Stimulated activated naive CD8-positive, alpha-beta T cell treated with anti-CD3 and anti-CD28 coated beads, Interleukin-15, Interleukin-2, amounts not matched to agents 100 ng/mL and 50 ng/mL, for 24 hours (primary cell): ENCODE measurements at regions not wholly inside any gene's neighbourhood (a gene's known extent, or its start where the extent isn't known, plus 50 kb on each side); places are given as distances from the start of the nearest gene placed in this dataset.
A peak's percentile ranks its signal among the peaks of the same experiment; 100 is the strongest.

Experiments
- H3K27ac Mint-ChIP-seq: one replicate; pipeline ENCODE4 v1.8.0; 2021; ENCODE audit warnings: mild to moderate bottlenecking, mixed read lengths
- H3K27me3 Mint-ChIP-seq: one replicate; pipeline ENCODE4 v1.8.0; 2021; ENCODE audit warnings: mixed read lengths
- H3K36me3 Mint-ChIP-seq: one replicate; pipeline ENCODE4 v1.8.0; 2021; ENCODE audit warnings: low read depth, mixed read lengths
- H3K4me1 Mint-ChIP-seq: one replicate; pipeline ENCODE4 v1.8.0; 2021; ENCODE audit warnings: low read depth, mixed read lengths
- H3K4me3 Mint-ChIP-seq: one replicate; pipeline ENCODE4 v1.8.0; 2021; ENCODE audit warnings: mild to moderate bottlenecking, mixed read lengths
- H3K9me3 Mint-ChIP-seq: one replicate; pipeline ENCODE4 v1.8.0; 2021; ENCODE audit warnings: mixed read lengths

- no peaks in the 10 kb centered on the region for H3K4me1 Mint-ChIP-seq
- H3K27me3 Mint-ChIP-seq: no peaks in the 10 kb centered on the region
- H3K36me3 Mint-ChIP-seq: no peaks in the 10 kb centered on the region
- no peak overlapping the region for H3K27ac Mint-ChIP-seq
- peaks cover 4% of the 10 kb centered on the region for H3K9me3 Mint-ChIP-seq
- no peak overlapping the region for H3K4me3 Mint-ChIP-seq
Observed at GRCh38 chr16:65621640-65622039, 499.8 kb upstream of the CDH11 start.

DNA sequence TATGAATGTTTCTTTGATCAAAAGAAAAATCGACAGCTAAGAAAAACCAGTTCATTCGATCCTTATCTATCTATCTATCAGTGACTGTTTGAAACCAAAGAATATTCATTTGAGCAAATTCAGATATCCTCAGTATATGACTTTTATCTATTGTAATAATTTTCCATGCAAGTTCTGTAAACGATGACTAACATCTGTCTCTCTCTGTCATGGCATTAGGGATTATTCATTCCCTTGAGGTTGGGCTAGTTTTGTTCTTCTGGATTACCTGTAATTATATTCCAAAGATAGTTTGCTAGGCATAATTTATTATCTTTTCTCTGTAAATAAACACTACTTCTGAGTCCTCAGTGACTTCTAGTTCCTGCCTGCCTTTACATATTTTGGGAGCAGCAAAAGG lies 497.7 kb upstream of the CDH11 start:
- no peaks in the 10 kb centered on the region for H3K4me1 Mint-ChIP-seq
- H3K27ac Mint-ChIP-seq: no peak overlapping the region
- H3K36me3 Mint-ChIP-seq: no peaks in the 10 kb centered on the region
- no peaks in the 10 kb centered on the region for H3K27me3 Mint-ChIP-seq
- H3K9me3 Mint-ChIP-seq: peaks cover 4% of the 10 kb centered on the region
- H3K4me3 Mint-ChIP-seq: no peak overlapping the region

DNA sequence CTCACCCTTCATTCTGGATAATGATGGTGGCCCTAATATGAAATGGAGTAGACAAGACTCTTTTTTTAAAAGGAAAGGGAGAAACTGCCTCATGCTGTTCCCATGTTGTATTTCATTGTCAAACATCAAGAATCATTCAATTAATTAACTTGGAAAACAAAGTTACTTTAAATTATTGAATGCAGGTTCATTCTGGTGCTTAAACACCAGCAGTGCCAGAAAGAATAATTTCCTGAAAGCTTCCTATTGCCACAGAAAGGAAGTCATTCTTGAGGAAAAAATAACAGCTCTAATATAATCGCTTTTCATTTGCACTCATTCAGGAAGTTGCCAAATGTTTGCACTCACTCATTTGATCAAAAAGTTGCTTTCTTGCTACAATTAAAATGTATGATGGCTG lies 497.1 kb upstream of the CDH11 start:
- H3K36me3 Mint-ChIP-seq: no peaks in the 10 kb centered on the region
- no peaks in the 10 kb centered on the region for H3K27me3 Mint-ChIP-seq
- no peak overlapping the region for H3K4me3 Mint-ChIP-seq
- H3K27ac Mint-ChIP-seq: no peak overlapping the region
- peaks cover 4% of the 10 kb centered on the region for H3K9me3 Mint-ChIP-seq
- no peaks in the 10 kb centered on the region for H3K4me1 Mint-ChIP-seq

GRCh38 chr16:65618333-65618732 lies 496.5 kb upstream of the CDH11 start:
- no peaks in the 10 kb centered on the region for H3K36me3 Mint-ChIP-seq

GRCh38 chr16:65617421-65617820 lies 495.6 kb upstream of the CDH11 start:
- Mint-ChIP-seq H3K4me3 (no peak overlapping the region), H3K27me3 (no peaks in the 10 kb centered on the region), H3K27ac (no peak overlapping the region), H3K4me1 (no peaks in the 10 kb centered on the region), H3K9me3 (peaks cover 8% of the 10 kb centered on the region), H3K36me3 (no peaks in the 10 kb centered on the region)

More at GRCh38 chr16:65618333-65618732, 496.5 kb upstream of the CDH11 start:
- no peak overlapping the region for H3K27ac Mint-ChIP-seq
- H3K9me3 Mint-ChIP-seq: peaks cover 6% of the 10 kb centered on the region
- H3K4me1 Mint-ChIP-seq: no peaks in the 10 kb centered on the region
- H3K27me3 Mint-ChIP-seq: no peaks in the 10 kb centered on the region
- H3K4me3 Mint-ChIP-seq: no peak overlapping the region

GRCh38 chr16:65608455-65608854 lies 486.6 kb upstream of the CDH11 start:
- no peak overlapping the region for H3K27ac Mint-ChIP-seq
- H3K36me3 Mint-ChIP-seq: no peaks in the 10 kb centered on the region
- no peaks in the 10 kb centered on the region for H3K27me3 Mint-ChIP-seq
- H3K4me1 Mint-ChIP-seq: no peaks in the 10 kb centered on the region
- H3K4me3 Mint-ChIP-seq: no peak overlapping the region
- peaks cover 3% of the 10 kb centered on the region for H3K9me3 Mint-ChIP-seq

- H3K36me3 Mint-ChIP-seq: no peaks in the 10 kb centered on the region
- no peak overlapping the region for H3K27ac Mint-ChIP-seq
- no peaks in the 10 kb centered on the region for H3K4me1 Mint-ChIP-seq
- no peaks in the 10 kb centered on the region for H3K9me3 Mint-ChIP-seq
- H3K4me3 Mint-ChIP-seq: no peak overlapping the region
- H3K27me3 Mint-ChIP-seq: no peaks in the 10 kb centered on the region
Observed at GRCh38 chr16:65604771-65605170, 482.9 kb upstream of the CDH11 start.

DNA sequence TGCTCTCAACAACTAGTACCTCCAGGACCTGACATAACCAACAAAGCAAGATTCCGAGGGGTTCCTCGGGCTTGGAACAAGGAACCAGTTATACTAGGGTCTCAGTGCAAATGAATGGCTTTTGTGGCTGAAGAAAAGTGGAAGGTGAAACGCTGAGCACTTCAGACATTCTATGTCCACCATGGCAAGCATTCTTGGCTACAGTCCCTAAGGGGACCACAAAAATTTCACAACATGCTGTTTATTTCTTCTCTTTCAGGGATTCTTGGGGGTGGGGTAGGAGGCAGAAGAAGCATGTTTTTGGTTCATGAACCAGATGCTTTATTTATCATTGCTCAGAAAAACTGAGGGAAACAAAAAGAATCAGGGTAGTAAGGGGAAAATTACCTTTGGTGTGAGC lies 479.9 kb upstream of the CDH11 start:
- H3K4me3 Mint-ChIP-seq: no peak overlapping the region

DNA sequence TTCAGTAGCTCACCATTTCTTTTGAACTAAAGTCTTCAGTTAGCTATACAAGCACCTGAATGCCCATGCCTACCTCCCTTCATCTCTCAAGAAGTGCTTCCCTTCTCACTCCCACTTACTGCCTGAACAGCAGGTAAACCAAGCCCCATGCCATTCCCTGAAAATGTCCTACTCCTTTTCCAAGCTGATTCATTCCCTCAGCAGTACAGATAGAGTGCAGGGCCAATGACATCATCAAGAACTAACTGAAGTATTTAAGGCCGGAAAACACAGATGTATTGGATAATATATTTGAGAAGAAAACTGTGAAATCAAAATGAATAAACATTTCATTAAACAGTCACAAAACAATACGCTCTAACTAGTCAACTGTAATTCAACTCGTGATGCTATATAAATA lies 478.8 kb upstream of the CDH11 start:
- no peaks in the 10 kb centered on the region for H3K36me3 Mint-ChIP-seq
- H3K4me1 Mint-ChIP-seq: no peaks in the 10 kb centered on the region
- H3K4me3 Mint-ChIP-seq: no peak overlapping the region
- no peak overlapping the region for H3K27ac Mint-ChIP-seq
- peaks cover 8% of the 10 kb centered on the region for H3K9me3 Mint-ChIP-seq
- no peaks in the 10 kb centered on the region for H3K27me3 Mint-ChIP-seq

More for the DNA sequence above, 479.9 kb upstream of the CDH11 start:
- H3K36me3 Mint-ChIP-seq: no peaks in the 10 kb centered on the region
- H3K4me1 Mint-ChIP-seq: no peaks in the 10 kb centered on the region
- no peak overlapping the region for H3K27ac Mint-ChIP-seq
- peaks cover 6% of the 10 kb centered on the region for H3K9me3 Mint-ChIP-seq
- H3K27me3 Mint-ChIP-seq: no peaks in the 10 kb centered on the region

GRCh38 chr16:65600046-65600445 lies 478.2 kb upstream of the CDH11 start:
- no peak overlapping the region for H3K27ac Mint-ChIP-seq
- H3K4me3 Mint-ChIP-seq: no peak overlapping the region
- peaks cover 8% of the 10 kb centered on the region for H3K9me3 Mint-ChIP-seq
- no peaks in the 10 kb centered on the region for H3K4me1 Mint-ChIP-seq
- H3K27me3 Mint-ChIP-seq: no peaks in the 10 kb centered on the region
- H3K36me3 Mint-ChIP-seq: no peaks in the 10 kb centered on the region

- no peak overlapping the region for H3K4me3 Mint-ChIP-seq
- H3K27me3 Mint-ChIP-seq: no peaks in the 10 kb centered on the region
- no peaks in the 10 kb centered on the region for H3K36me3 Mint-ChIP-seq
- H3K4me1 Mint-ChIP-seq: no peaks in the 10 kb centered on the region
- H3K27ac Mint-ChIP-seq: no peak overlapping the region
- H3K9me3 Mint-ChIP-seq: peaks cover 12% of the 10 kb centered on the region
Observed at GRCh38 chr16:65598621-65599020, 476.8 kb upstream of the CDH11 start.

- H3K9me3 Mint-ChIP-seq: peaks cover 3% of the 10 kb centered on the region
- no peaks in the 10 kb centered on the region for H3K27me3 Mint-ChIP-seq
- H3K27ac Mint-ChIP-seq: no peak overlapping the region
- no peaks in the 10 kb centered on the region for H3K4me1 Mint-ChIP-seq
- H3K4me3 Mint-ChIP-seq: no peak overlapping the region
- H3K36me3 Mint-ChIP-seq: no peaks in the 10 kb centered on the region
Observed at GRCh38 chr16:65583498-65583897, 461.6 kb upstream of the CDH11 start.

DNA sequence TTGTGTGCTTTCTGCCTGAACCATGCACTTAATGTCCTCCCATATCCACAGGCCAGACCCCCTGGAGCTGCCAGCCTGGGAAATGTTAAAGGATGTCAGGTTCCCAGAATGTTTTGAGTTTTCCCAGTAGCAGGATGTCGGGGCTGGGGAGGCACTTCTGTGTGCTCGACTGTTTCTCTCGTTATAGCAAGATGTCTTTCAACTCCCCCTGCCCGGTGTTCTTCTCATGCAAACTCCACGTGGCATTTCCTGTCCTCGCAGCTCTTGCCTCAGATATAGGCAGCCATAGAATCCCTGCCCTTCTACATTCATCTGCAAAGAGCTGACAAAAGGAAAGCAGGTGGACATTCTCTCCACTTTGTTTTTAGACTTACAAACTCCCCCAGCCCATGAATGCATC lies 457.2 kb upstream of the CDH11 start:
- no peaks in the 10 kb centered on the region for H3K36me3 Mint-ChIP-seq
- no peak overlapping the region for H3K4me3 Mint-ChIP-seq
- H3K27me3 Mint-ChIP-seq: no peaks in the 10 kb centered on the region
- no peak overlapping the region for H3K27ac Mint-ChIP-seq
- no peaks in the 10 kb centered on the region for H3K4me1 Mint-ChIP-seq
- peaks cover 12% of the 10 kb centered on the region for H3K9me3 Mint-ChIP-seq

GRCh38 chr16:65576631-65577030 lies 454.8 kb upstream of the CDH11 start:
- Mint-ChIP-seq H3K9me3 (peaks cover 12% of the 10 kb centered on the region), H3K36me3 (no peaks in the 10 kb centered on the region), H3K27me3 (no peaks in the 10 kb centered on the region), H3K27ac (peak overlapping the region; percentile 26), H3K4me3 (no peak overlapping the region), H3K4me1 (no peaks in the 10 kb centered on the region)

DNA sequence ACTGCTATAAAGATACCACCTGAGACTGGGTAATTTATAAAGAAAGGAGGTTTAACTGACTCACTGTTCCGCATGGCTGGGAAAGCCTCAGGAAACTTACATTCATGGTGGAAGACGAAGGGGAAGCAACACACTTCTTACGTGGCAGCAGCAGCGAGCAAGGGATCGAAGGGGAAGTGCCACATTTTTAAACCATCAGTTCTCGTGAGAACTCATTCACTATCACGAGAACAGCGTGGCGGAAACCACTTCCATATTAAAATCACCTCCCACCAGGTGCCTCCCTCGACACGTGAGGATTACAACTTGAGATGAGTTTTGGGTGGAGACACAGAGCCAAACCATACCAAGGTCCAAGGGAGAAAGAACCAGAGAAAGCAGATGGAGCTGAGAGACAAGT lies 454.3 kb upstream of the CDH11 start:
- Mint-ChIP-seq H3K4me3 (no peak overlapping the region), H3K27me3 (no peaks in the 10 kb centered on the region), H3K27ac (peak overlapping the region; percentile 26), H3K4me1 (no peaks in the 10 kb centered on the region), H3K9me3 (peaks cover 12% of the 10 kb centered on the region), H3K36me3 (no peaks in the 10 kb centered on the region)

- no peak overlapping the region for H3K4me3 Mint-ChIP-seq
- H3K27me3 Mint-ChIP-seq: no peaks in the 10 kb centered on the region
- H3K36me3 Mint-ChIP-seq: no peaks in the 10 kb centered on the region
- no peaks in the 10 kb centered on the region for H3K4me1 Mint-ChIP-seq
- no peak overlapping the region for H3K27ac Mint-ChIP-seq
- H3K9me3 Mint-ChIP-seq: peaks cover 15% of the 10 kb centered on the region
Observed at GRCh38 chr16:65574326-65574966, 452.6 kb upstream of the CDH11 start.
